Suprapubic skin (tissue), 4 donors: ENCODE measurements at regions not wholly inside any gene's neighbourhood (a gene's known extent, or its start where the extent isn't known, plus 50 kb on each side); places are given as distances from the start of the nearest gene placed in this dataset.

ENCODE experiments used
- DNase-seq, 2 donors: peaks; one replicate each; pipeline ENCODE4 v3.0.0-alpha.2; 2019; ENCODE audit warnings: low spot score in 2 of 2
- H3K27ac ChIP-seq: fragments of 200-600 bp; sonication (generic); one replicate; pipeline ENCODE4 v1.5.1; 2019
- H3K27me3 ChIP-seq: fragments of 200-600 bp; sonication (generic); one replicate; pipeline ENCODE4 v1.5.1; 2019
- H3K36me3 ChIP-seq: fragments of 200-600 bp; sonication (generic); one replicate; pipeline ENCODE4 v1.5.1; 2019
- H3K4me1 ChIP-seq: fragments of 200-600 bp; sonication (generic); one replicate; pipeline ENCODE4 v1.5.1; 2019
- H3K4me3 ChIP-seq: fragments of 200-600 bp; sonication (generic); one replicate; pipeline ENCODE4 v1.5.1; 2019; ENCODE audit warnings: mild to moderate bottlenecking
- H3K9me3 ChIP-seq: fragments of 200-600 bp; sonication (generic); one replicate; pipeline ENCODE4 v1.5.1; 2019
- EP300 ChIP-seq: sonication (generic); formaldehyde crosslinking; IDR thresholded peaks from one replicate; pipeline ENCODE4 v1.6.1; 2017; ENCODE audit warnings: antibody characterized with exemption
- POLR2A ChIP-seq, 2 donors: fragments of 450-650 bp; IDR thresholded peaks; one replicate each; pipeline ENCODE4 v1.6.1; 2017; ENCODE audit warnings: antibody characterized with exemption in 2 of 2, mild to moderate bottlenecking in 2 of 2, moderate library complexity in 2 of 2
- POLR2AphosphoS5 ChIP-seq, 3 donors: sonication (generic); formaldehyde crosslinking; IDR thresholded peaks; one replicate each; pipeline ENCODE4 v1.6.1; 2017; ENCODE audit warnings: antibody characterized with exemption in 3 of 3
- WGBS: methylation state at CpG from one replicate; pipeline ENCODE4 v1.1.5; 2018; 5-methylcytosine and 5-hydroxymethylcytosine counted together
- TF ChIP-seq, protein P1 (sequence below), 2 donors: fragments of 200-600 bp in 1 of 2; fragments of 450-650 bp in 1 of 2; sonication (generic) in 1 of 2; IDR thresholded peaks; one replicate each; pipeline ENCODE4 v1.5.1; 2016 to 2019; ENCODE audit warnings: antibody characterized with exemption in 2 of 2, mild to moderate bottlenecking in 1 of 2, moderate library complexity in 1 of 2

DNA sequence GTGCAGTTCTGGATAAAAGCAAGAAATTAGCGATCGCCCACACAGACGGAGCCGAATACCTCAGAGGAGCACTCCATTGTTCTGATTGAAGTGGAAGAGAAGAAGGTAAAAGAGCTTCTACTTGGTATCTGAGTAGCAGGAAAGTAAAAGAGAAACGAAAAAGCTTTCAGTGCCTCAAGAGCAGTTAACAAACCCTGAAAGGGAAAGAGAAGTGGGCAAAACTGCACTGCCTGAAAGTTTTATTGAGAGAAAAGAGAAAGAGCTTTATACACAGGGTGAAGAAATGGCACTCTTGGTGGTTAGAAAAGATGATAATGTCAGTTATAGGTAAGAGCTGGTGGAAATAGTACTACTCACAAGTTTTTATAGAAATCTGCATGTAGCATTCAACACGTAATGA lies 192.8 kb downstream of the CDCA7 start:
- Histone ChIP-seq H3K27me3 (peaks cover 3% of the 10 kb centered on the region), H3K27ac (no peak overlapping the region), H3K36me3 (no peaks in the 10 kb centered on the region), H3K9me3 (no peaks in the 10 kb centered on the region), H3K4me3 (no peak overlapping the region), H3K4me1 (no peaks in the 10 kb centered on the region)
- DNase-seq = no peak
- TF ChIP-seq POLR2AphosphoS5 (IDR thresholded peaks at IDR 0.05) = no peak
- TF ChIP-seq POLR2A (IDR thresholded peaks at IDR 0.05) = no peak
- TF ChIP-seq EP300 = no peak
- TF ChIP-seq, protein P1, sequence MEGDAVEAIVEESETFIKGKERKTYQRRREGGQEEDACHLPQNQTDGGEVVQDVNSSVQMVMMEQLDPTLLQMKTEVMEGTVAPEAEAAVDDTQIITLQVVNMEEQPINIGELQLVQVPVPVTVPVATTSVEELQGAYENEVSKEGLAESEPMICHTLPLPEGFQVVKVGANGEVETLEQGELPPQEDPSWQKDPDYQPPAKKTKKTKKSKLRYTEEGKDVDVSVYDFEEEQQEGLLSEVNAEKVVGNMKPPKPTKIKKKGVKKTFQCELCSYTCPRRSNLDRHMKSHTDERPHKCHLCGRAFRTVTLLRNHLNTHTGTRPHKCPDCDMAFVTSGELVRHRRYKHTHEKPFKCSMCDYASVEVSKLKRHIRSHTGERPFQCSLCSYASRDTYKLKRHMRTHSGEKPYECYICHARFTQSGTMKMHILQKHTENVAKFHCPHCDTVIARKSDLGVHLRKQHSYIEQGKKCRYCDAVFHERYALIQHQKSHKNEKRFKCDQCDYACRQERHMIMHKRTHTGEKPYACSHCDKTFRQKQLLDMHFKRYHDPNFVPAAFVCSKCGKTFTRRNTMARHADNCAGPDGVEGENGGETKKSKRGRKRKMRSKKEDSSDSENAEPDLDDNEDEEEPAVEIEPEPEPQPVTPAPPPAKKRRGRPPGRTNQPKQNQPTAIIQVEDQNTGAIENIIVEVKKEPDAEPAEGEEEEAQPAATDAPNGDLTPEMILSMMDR (IDR thresholded peaks at IDR 0.05) = no peak
- 88% methylated on average over 6 of the region's 6 CpGs for WGBS

DNA sequence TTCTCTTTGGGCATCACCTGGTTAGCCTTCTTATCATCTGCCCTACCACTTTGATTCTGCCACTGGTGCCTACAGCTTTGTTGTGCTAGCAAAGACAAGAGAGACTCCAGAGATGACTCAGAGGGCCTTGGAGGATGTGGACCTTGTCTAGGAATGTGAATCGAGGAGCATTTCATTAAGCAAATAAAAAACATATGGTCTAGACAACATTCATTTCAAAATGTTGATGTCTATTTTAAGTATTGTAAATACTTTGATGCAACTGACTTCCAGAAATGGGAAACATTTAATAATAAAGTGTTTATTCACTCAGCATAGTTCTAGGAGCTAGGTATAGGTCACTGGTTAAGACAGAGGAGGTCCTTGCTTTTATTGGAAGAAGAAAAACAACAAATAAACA lies 195.5 kb downstream of the CDCA7 start:
- peaks cover 3% of the 10 kb centered on the region for H3K27me3 ChIP-seq

DNA sequence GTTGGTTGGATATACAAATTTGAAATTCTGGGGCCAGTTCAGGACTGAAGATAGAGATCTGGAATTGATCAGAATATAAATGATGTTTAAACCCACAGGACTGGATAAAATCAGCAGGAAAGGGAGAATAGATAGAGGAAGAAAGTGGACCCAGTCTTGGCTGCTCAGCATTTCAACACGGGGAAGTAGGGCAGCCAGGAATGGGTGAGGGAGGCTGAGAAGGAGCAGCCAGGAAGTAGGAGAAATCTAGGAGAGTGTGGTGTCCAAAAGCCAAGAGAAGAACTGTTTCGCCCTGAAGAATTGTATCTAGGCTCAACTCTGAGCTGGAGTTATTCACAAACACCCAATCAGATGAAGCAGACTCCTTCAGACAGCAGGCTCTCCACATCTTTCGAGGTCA lies 197.9 kb downstream of the CDCA7 start:
- DNase-seq = no peak
- WGBS = 75% methylated on average over 3 of the region's 3 CpGs
- H3K4me3 ChIP-seq = no peak overlapping the region
- H3K27ac ChIP-seq = no peak overlapping the region
- no peaks in the 10 kb centered on the region for H3K36me3 ChIP-seq
- TF ChIP-seq, protein P1 (IDR thresholded peaks at IDR 0.05) = no peak
- no peak for TF ChIP-seq EP300
- TF ChIP-seq POLR2A (IDR thresholded peaks at IDR 0.05) = no peak
- TF ChIP-seq POLR2AphosphoS5 (IDR thresholded peaks at IDR 0.05) = no peak
- H3K9me3 ChIP-seq = no peaks in the 10 kb centered on the region
- peaks cover 9% of the 10 kb centered on the region for H3K27me3 ChIP-seq
- H3K4me1 ChIP-seq = peaks cover 6% of the 10 kb centered on the region

More for the DNA sequence above, 195.5 kb downstream of the CDCA7 start:
- H3K36me3 ChIP-seq = no peaks in the 10 kb centered on the region
- WGBS = 58% methylated on average over 1 of the region's 1 CpG
- DNase-seq = no peak
- H3K27ac ChIP-seq = no peak overlapping the region
- TF ChIP-seq, protein P1 (IDR thresholded peaks at IDR 0.05) = no peak
- no peak for TF ChIP-seq POLR2A (IDR thresholded peaks at IDR 0.05)
- TF ChIP-seq POLR2AphosphoS5 (IDR thresholded peaks at IDR 0.05) = no peak
- TF ChIP-seq EP300 = no peak
- no peak overlapping the region for H3K4me3 ChIP-seq
- H3K9me3 ChIP-seq = no peaks in the 10 kb centered on the region
- H3K4me1 ChIP-seq = no peaks in the 10 kb centered on the region

DNA sequence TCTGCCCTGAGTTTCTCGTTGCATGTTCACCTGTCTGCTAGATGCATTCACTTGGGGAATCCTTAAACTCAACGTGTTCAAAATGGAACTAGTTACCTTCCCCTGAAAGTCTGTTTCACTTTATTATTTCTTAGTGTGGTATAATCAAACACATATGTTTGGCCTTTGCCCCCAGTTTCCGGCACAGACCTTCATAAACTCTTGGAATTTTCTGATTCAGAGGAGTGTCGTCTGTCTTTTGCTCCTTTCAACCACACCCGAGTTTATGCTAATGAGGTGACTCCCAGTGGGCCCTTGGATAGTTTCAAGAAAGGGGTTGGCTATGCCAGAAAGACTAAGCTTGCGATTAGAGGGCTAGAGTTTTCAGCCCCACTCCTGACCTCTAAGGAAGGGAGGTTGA lies 198.9 kb downstream of the CDCA7 start:
- DNase-seq = no peak
- Histone ChIP-seq H3K36me3 (no peaks in the 10 kb centered on the region), H3K4me3 (no peak overlapping the region), H3K27me3 (peaks cover 15% of the 10 kb centered on the region), H3K27ac (no peak overlapping the region), H3K4me1 (peaks cover 6% of the 10 kb centered on the region), H3K9me3 (no peaks in the 10 kb centered on the region)
- TF ChIP-seq EP300 (no peak), POLR2A (IDR thresholded peaks at IDR 0.05) (no peak), POLR2AphosphoS5 (IDR thresholded peaks at IDR 0.05) (no peak)
- TF ChIP-seq, protein P1 (IDR thresholded peaks at IDR 0.05) = no peak
- 47% methylated on average over 6 of the region's 6 CpGs for WGBS

DNA sequence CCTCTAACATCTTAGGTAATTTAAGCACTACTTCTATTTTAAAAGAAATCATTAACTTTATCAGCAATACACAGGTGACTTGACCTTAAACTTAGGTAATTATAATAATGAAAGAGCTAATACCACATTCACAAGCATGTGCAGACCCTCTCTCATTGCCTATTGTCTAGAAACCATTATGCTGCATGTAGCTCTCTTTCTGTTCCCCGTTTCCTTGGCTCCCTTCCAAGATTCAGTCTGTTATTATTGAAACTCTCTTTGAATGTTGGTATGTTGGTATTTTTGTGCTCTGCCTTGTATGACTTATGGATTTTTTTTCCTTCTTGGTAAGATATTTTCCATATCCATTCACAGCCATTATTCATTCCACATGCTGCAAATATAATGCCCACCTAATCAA lies 201.2 kb downstream of the CDCA7 start:
- no peaks in the 10 kb centered on the region for H3K9me3 ChIP-seq
- H3K4me1 ChIP-seq = peaks cover 6% of the 10 kb centered on the region
- peaks cover 17% of the 10 kb centered on the region for H3K27me3 ChIP-seq
- WGBS = 0% methylated on average over 1 of the region's 1 CpG
- no peak for DNase-seq
- no peak overlapping the region for H3K27ac ChIP-seq
- H3K36me3 ChIP-seq = no peaks in the 10 kb centered on the region
- no peak overlapping the region for H3K4me3 ChIP-seq
- TF ChIP-seq POLR2AphosphoS5 (IDR thresholded peaks at IDR 0.05) = no peak
- no peak for TF ChIP-seq EP300
- no peak for TF ChIP-seq POLR2A (IDR thresholded peaks at IDR 0.05)
- TF ChIP-seq, protein P1 (IDR thresholded peaks at IDR 0.05) = no peak
